Kidney epithelial cell (primary cell): ENCODE measurements at regions not wholly inside any gene's neighbourhood (a gene's known extent, or its start where the extent isn't known, plus 50 kb on each side); places are given as distances from the start of the nearest gene placed in this dataset.

Source experiments
- DNase-seq: peaks from one replicate; pipeline ENCODE4 v3.0.0-alpha.2; 2010; ENCODE audit warnings: low read depth
- H3K27me3 ChIP-seq: 2 replicates; pipeline ENCODE4 v1.6.0; 2011; ENCODE audit warnings: low read length; ENCODE audit not compliant: control insufficient read depth, insufficient read depth
- H3K36me3 ChIP-seq: 2 replicates; pipeline ENCODE4 v1.5.1; 2011; ENCODE audit warnings: low read length; ENCODE audit not compliant: control insufficient read depth, insufficient read depth
- H3K4me3 ChIP-seq: 2 replicates; pipeline ENCODE4 v1.5.1; 2011; ENCODE audit warnings: low read depth, mild to moderate bottlenecking, control low read depth, low read length
- TF ChIP-seq, protein P1 (sequence below): IDR thresholded peaks from 2 replicates; pipeline ENCODE4 v1.5.1; 2011; ENCODE audit warnings: mild to moderate bottlenecking, moderate library complexity, low read length, control low read depth, inconsistent platforms; ENCODE audit not compliant: insufficient read depth, poor library complexity, severe bottlenecking

DNA sequence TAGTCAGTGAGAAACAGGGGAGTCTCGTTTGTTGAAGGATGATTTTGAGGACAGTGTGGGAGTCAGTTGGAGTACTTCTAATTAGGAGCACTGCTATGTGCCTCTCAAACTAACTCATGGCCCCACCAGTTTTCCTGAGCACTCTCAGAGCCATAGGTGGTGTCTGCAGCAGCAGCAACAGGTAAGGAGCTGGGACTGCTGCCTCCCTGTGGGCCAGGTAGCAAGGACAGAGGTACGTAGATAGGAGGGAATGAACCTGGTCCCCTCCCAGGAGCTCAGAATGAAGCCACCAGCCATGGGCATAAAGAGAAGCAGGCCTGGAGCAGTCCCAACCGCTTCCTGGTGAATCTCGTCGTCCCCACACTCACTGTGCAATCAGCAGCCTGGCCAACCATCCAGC, 183.4 kb downstream of the BUD13 start:
- TF ChIP-seq, protein P1, sequence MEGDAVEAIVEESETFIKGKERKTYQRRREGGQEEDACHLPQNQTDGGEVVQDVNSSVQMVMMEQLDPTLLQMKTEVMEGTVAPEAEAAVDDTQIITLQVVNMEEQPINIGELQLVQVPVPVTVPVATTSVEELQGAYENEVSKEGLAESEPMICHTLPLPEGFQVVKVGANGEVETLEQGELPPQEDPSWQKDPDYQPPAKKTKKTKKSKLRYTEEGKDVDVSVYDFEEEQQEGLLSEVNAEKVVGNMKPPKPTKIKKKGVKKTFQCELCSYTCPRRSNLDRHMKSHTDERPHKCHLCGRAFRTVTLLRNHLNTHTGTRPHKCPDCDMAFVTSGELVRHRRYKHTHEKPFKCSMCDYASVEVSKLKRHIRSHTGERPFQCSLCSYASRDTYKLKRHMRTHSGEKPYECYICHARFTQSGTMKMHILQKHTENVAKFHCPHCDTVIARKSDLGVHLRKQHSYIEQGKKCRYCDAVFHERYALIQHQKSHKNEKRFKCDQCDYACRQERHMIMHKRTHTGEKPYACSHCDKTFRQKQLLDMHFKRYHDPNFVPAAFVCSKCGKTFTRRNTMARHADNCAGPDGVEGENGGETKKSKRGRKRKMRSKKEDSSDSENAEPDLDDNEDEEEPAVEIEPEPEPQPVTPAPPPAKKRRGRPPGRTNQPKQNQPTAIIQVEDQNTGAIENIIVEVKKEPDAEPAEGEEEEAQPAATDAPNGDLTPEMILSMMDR: no peak
- DNase-seq: no peak
- Histone ChIP-seq H3K36me3 (no peaks in the 10 kb centered on the region), H3K27me3 (peaks cover 4% of the 10 kb centered on the region), H3K4me3 (no peak overlapping the region)

DNA sequence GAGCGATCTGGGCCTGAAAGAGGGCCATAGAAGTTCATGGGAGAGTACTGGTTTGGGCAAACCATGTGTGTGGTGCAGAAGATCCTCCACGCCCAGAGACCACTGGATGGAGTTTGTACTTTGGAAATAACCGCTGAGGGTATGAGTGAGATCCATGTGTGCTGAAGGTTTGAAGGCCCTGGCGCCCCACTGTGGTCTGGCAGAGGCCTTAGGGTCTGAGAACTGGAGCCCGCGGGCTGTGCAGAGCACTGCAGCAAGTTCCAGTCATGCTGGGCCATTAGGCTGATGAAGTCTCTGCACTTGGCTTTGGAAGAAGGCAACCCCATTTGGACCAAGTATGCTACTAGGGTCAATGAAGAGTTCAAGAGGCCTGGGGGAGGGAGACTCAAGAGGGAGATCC, 186.4 kb downstream of the BUD13 start:
- peaks cover 18% of the 10 kb centered on the region for H3K27me3 ChIP-seq
- TF ChIP-seq, protein P1: no peak
- H3K4me3 ChIP-seq: no peak overlapping the region
- no peak for DNase-seq
- no peaks in the 10 kb centered on the region for H3K36me3 ChIP-seq

DNA sequence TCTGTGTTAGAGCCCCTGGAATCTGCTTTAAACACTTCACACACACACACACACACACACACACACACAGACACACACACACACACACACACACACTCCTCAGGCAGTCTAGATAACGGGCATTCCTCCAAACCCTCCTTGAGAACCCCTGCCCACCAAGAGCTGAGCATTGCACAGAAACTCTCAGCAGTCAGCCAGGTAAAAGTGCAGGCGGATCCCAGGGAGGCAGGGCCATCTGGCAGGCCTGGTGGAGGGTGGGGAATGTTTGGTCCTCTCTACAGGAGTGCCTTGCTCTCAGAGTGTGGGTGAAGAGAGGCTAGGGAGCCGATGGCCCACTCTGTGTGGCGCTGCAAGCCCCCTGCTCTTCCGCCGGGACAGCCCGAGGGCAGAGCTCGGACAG, 190.2 kb downstream of the BUD13 start:
- DNase-seq: no peak
- H3K27me3 ChIP-seq: peaks cover 39% of the 10 kb centered on the region
- no peak overlapping the region for H3K4me3 ChIP-seq
- no peaks in the 10 kb centered on the region for H3K36me3 ChIP-seq
- TF ChIP-seq, protein P1: no peak

DNA sequence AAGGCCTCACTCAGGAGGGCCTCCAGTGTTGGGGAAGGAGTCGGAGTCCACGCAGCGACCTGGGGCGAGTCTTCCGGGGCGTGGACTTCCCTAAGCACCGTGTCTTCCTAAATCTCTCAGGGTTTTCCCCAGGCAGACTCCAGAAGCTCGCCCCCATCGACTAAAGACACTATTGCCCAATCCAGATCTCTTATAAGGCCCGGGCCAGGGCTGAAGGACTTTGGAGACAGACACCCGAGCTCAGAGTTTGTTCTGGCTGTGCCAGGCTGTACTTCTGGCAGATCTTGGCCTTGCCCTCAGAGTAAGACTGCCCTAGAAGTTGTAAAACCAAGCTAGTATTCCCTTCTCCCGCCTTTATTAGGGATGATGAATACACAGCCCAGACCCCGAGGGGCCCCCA, 191.4 kb downstream of the BUD13 start:
- TF ChIP-seq, protein P1: no peak
- no peak for DNase-seq
- H3K4me3 ChIP-seq: no peak overlapping the region
- no peaks in the 10 kb centered on the region for H3K36me3 ChIP-seq
- H3K27me3 ChIP-seq: peaks cover 42% of the 10 kb centered on the region

DNA sequence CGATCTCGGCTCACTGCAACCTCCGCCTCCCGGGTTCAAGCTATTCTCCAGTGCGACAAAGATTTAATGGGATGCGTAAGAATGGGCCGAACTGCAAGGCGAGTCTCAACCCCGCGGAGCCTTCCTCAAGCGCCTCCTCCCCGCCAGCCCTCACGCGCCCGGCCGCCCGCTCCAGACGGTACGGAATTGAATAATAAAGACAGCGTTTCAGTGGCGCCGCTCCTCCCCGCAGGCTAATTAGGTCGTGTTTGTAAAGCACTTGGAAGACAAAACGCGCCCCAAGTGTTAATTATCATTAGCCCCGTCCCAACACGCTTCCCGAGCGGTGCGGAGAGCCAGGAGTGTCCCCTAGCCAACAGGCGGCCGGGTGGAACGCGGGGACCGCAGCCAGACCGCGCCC, 192.0 kb downstream of the BUD13 start:
- no peak for DNase-seq
- Histone ChIP-seq H3K27me3 (peaks cover 42% of the 10 kb centered on the region), H3K4me3 (no peak overlapping the region), H3K36me3 (no peaks in the 10 kb centered on the region)
- TF ChIP-seq, protein P1: no peak

DNA sequence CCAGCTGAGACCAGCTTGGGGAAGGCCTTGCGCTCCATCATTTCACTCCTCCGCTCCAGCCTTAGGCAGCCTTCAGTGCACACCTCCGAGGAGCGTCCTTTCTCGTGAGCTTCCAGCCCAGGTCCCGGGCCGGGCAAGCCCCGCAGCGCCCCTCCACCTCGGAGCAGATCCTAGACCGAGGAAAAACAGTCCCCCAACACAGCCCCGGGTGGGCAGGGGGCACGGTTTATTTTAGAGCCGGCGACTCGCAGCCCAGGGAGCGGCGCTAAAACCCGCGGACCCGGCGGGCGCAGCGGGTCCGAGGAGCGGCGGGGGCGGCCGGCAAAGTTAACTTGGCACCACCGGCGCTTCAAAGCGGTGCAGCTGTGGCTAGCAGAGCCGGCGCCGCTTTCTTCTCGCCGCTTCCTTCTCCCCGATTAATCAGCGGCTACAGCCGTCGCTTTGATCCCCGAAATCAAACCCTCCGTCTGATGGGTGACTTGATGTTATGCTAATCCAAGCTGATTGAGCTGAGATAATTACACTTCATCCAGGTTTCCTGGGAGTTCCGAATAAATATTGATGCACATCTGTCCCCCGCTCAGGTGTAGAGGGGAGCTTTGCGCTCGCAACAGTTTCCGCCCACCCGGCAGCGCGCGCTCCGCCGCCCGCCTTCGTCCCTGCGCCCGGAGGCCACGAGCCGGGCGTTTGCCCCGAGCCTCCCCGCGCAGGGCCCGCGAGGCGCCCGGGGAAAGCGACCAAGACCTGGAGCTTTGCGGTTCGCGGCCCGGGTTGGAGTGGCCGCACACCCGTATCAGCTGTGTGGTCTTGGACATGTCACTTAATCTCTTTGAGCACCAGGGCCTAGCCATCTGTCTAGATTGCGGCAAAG, 192.7 kb downstream of the BUD13 start:
- Histone ChIP-seq H3K36me3 (no peaks in the 10 kb centered on the region), H3K4me3 (no peak overlapping the region), H3K27me3 (peaks cover 42% of the 10 kb centered on the region)
- DNase-seq: no peak
- TF ChIP-seq, protein P1: no peak
